Putamen (tissue), 1 donor: ENCODE measurements at regions not wholly inside any gene's neighbourhood (a gene's known extent, or its start where the extent isn't known, plus 50 kb on each side); places are given as distances from the start of the nearest gene placed in this dataset.
"Not testable (repeated sequence)": the region's sequence is repeated elsewhere in the genome, so short reads cannot be mapped to it uniquely, and the experiment has no call there.

ENCODE experiments used
- DNase-seq: peaks from one replicate; pipeline ENCODE4 v3.0.0-alpha.2; 2016; ENCODE audit warnings: low spot score

DNA sequence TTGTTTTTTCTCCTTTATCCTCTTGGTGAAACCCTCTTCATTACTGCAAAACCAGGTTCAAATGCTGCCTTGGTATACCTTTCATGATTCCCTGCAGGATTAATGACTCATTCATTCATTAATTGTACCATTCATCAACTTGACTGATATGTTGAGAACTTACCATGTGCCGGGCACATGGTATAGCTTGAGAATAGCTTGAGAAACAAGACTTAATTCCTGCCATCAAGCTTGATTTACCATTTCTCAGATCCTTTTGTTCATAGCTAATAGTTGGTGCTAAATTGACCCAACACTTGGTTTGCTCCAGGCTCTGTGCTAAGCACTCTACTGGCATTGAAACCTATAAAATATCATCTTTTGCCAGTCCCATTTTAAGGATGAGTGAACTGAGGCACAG lies 165.7 kb downstream of the YIPF5 start:
- DNase-seq, result no peak

DNA sequence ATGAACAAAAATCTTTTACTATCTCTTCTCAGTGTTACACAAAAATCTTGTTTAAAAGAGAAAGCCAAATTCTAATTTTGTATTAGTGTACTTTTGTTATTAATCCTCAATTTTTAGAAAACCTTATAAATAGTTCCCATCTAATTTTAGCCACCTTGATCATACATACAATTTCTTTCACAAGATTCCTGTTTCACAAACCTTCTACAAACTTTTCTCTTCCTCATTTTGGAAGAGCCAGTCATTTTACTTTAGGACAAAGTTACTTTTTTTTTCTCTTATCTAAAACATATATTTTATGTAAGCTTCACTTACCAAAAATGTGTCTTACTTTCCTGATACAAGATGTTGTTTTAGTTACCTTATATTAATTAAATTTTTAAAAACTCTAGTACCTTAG lies 161.3 kb downstream of the YIPF5 start:
- DNase-seq, result no peak

DNA sequence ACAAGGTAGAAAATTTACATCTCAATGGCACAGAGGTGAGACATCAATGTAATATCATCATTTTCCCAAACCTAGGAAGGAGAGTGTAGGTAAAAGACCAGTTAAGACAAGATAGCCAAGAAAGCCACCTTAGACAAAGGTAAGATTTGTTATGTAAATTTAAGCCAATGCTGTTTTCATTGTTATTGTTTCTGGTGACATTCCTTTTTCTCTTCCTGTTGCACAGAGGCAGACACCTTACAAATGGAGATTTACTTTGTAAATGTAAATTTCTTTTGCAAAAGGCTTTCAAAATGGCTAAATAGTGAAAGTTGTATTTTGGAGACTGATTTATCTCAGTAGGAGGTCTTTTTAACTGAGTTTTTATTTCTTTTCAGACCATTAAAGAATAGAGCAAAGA lies 159.1 kb downstream of the YIPF5 start:
- DNase-seq, result no peak

DNA sequence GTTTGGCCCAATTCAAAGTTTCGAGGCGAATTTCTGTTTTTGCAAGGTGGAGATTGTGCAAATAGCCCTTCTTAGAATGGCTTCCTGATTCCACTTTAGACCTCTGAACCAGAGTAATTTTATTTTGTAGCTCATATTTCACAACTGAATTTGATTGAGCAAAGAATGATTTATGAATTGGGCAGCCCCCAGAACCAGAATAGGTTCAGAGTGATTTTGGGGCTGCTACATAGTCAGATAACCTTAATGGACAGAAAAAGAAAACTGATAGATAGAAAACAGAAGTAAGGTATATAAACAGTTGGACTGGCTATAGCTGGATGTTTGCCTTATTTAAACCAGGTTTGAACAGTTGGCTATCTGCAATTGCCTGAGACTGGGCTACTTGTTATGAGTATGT lies 156.6 kb downstream of the YIPF5 start:
- DNase-seq, result no peak

DNA sequence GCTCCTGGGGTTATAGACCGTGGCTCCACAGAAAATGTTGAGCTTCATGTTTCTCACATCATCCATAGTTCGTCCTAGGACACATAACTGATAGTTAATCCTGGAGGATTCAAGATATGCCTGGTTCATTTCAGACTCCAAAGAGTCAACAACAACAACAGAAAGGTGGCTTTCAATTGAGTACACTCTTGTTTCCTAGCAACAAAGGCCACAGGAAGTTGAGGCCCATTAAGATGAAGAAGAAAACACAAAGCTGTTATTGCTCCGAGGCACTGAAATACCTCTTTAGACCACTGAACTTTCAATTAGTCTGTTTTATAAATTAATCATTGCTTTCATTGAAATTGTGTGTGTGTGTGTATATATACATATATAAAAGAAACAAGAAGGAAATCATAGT lies 154.5 kb downstream of the YIPF5 start:
- no peak for DNase-seq

DNA sequence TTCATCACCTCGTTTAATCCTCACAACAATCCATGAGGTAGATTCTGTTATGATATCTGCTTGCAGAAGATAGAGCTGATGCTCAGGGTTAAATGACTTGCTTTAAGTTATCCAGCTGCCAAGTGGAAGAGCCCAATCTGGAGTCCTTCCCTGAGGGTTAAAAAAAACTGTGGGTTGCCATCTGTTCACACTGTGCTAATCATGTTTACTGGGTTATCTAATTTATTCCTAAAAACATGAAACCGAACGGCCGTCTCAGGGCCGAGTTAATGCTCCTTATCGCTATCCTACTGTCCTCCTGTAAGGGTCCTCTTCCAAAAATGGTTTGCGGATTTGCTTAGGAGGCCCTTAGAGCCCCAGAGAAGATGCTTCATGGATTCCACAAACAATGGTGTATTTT lies 153.3 kb downstream of the YIPF5 start:
- no peak for DNase-seq

DNA sequence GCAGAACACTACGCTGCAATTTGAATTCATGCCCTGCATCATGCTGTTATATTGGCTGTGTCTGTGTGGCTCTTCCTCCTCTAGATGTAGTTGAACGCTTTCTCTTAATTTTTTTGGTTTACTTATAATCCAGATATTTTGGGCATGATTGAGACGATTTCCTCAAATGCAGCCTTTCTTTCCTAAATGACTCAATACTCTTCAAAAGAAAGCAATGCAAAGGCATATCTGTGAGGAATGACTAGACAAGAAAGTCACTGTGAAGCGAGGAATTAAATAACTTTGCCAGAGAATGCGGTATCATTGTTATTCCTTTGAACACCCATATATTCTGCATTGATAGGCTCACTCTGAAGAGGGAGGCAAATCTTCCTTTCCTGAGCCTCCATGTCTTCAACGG lies 152.8 kb downstream of the YIPF5 start:
- no peak for DNase-seq

DNA sequence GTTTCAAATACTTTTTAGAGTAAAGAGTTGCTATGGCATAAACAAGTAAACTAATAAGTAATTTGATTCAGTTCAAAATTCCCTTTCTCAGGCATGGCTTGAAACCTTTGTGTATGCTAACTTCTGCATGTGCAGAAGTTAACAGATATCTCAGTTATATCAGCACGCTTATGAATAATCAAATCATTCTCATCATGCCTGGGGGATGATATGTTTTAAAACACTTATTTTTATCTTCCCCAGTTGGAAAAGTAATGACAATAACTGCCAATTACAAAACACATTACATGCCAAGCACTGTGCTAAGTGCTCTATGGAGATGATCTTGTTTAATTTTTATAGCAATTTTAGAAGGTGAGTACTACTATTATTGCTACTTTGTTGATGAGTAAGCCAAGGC lies 146.4 kb downstream of the YIPF5 start:
- DNase-seq, result no peak

DNA sequence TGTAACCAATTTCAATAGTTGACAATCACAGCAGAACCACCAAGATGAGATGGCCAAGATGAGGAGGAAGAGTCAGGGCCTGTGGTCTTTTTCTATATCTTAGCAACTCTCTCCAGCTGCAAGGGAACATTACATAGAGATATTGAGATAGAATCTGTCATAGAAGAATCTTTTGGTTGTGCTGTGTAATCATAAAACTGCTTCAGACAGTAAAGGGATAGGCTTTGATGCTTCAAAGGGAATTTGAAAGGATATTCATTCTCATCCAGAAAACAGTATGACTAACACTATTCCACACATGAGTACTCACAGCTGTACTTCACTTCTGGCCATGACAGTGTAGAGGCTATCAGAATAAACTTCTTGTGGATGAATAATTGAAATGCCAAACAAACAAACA lies 145.9 kb downstream of the YIPF5 start:
- no peak for DNase-seq

DNA sequence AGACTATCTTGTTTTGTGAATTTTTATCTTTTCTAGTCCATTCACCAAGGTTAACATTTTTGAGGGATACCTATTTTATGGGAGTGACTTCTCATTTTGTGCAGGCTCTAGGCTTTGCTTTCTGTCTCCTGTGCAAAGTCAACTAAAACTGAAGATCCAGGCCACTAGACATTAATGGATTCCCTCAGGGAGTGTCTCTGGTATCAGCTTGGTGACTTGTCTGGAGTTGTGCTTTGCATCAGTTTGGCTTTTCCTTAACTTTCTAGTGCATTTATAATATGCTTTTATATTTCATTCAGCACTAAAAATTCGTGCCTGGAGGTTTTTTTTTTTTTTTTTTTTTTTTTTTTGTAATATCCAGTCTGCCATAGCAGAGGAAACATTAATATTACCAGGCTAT lies 144.2 kb downstream of the YIPF5 start:
- no peak for DNase-seq

DNA sequence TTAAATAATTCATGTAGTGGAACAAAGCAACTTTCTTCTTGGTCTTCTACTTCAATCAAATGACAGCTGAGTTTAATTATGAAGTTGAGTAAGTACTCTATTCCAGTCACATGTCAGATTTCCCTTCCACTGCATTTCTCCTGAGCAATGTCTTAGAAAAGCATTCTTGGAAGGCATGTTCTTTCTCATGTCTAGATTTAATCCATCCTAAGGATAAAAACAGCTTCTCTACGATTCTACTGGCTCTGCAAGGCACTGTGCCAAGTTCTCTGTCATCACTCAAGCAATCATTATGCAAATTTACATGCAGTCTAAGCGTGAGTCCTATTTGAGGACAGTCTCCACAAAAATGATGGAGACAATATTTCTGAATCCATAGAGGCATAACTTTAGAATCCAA lies 142.4 kb downstream of the YIPF5 start:
- no peak for DNase-seq

DNA sequence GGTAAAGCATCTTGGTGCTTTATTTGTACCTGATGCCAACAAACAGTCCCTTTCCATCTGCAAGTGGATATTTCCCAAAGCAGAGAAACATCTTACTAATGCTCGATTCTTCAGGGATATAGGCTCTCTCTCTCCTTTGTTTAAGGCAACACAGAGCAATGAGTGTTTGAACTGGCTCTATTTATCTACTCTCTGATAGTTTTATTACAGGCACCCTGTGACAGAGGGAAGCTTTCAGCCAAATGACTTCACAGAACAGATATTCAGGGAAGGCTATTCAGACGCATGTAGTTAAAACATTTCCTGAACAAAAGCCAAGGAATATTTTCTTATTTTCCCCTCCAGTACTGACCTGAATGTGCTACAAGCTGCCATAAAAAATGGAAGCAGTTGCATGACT lies 141.8 kb downstream of the YIPF5 start:
- no peak for DNase-seq

DNA sequence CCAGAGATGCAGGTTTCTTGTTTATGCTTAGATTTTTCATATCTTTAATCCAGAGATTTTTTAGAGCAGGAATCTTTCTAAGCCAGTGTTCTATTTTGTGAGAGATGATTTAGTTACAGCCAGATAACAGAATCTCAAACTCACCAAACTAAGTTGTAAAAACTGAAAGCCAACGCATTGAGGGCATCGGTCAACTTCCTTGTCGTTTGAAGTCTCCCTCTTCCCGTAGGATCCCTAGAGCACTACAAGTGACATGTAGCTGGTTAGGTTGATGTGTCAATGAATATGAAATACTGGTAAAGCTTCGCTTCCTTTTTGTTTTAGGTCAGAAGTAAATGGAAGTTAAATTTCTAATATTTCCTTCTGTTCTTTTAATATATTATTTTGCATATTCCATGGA lies 139.6 kb downstream of the YIPF5 start:
- no peak for DNase-seq

DNA sequence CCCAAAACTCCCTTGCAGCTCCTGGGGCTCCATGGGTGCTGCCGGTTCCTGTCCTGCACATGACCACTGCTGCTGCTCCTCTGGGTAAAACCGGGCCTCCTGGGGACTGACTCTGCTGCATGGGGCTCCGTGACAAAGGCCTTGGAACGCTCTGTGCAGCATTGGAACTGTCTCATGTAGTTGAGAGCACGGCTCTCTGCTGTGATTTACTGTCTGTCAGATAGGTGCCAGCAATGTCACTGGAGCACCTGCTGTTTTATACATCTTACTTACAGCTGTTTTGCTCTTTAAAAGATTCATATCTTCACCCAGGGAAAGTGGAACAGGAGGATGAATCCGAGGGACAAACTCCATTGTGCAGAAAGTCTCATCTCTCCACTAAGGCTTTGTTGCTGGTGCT lies 138.1 kb downstream of the YIPF5 start:
- DNase-seq, result no peak

DNA sequence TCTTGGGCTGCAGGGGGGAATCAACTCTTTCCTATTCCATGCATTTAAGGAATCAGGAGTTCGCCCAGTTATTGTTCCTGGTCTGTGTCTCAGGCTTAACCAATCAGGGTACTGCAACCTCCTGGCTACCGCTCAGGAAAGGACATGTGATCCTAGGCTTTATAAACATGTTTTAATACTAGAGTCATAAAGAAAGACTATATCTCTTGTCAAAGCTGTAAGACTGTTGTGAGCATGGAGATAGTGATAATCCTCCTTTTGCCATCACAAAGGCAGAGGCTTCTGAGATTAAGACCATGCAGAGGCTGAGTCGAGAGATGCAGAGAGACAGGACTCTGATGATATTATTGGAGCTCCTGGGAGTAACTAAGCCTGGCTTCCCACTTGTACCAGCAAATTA lies 137.0 kb downstream of the YIPF5 start:
- DNase-seq, result no peak

DNA sequence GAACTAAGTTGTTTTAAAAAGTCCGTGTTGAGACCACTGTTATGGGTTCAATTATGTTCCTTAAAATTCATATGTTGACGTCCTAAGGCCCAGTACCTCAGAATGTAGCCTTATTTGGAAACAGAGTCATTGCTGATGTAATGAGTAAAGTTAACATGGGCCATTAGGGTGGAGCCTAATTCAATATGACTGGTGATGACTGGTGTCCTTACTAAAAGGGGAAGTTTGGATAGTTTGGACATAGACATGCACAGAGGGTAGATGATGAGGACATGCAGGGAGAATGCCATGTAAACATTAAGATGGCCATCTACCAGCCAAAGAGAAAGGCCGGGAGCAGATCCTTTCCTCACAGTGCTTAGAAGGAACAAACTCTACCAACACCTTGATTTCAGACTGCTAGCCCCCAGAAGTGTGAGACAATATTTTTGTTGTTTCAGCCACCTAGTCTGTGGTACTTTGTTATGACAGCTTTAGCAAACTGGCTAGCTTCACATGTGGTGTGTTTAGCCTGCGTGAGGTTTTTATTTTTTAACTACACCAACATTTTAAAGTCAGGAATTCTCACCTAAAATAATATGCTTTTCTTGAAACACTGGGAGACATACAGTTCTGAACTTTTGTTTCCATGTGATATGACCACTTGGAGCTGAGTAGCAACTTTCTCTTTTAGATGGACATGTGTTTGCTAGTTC lies 135.3 kb downstream of the YIPF5 start:
- no peak for DNase-seq

DNA sequence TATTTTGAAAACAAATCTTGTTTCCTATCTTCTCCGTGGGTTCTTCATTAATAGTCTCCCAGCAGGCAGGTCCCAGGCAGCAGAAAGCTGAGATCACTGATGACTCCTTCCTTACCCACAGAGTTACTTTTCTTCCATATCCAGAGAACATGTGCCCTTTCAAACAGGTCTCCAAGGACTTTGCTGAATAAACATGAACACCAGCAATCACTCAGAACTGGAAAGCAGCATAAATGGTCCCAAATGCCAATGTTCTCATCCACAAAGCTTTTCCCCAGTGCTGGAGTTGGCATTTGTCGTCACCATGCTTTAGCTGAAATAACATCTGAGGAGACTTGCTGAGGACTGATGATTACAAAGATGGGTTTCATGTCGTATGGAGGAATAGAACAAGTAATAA lies 134.0 kb downstream of the YIPF5 start:
- DNase-seq, result no peak

DNA sequence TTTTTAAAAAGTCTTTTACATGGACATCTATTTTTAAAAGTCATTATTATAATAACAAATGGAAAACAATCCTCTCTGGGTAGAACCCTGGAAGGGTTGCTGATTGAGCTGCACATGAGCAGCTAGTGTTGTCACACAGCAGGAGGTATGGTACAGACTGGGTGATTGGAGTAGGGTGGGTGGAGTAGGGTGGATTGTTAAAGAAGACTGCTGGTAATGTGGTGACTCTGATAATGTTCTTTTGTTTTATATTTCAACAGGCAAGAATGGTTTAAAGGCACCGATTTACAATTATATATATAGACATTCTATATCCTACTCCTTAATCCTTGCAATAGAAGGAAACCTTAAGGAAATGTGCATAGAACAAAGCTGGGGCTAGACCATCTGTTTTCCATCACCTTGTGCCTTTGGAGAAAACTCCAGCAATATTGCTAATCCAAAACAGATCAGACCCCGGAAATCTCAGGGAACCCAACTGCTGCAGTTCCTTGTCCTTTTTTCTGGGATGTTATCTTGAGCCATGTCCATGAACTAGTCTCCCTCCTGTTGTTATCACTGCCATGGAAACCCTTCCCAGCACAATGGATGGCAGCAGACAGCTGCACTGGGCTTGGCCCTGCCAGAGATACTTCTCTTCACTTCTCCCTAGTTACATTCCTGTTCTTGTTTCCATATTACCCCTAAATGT lies 129.7 kb downstream of the YIPF5 start:
- no peak for DNase-seq

DNA sequence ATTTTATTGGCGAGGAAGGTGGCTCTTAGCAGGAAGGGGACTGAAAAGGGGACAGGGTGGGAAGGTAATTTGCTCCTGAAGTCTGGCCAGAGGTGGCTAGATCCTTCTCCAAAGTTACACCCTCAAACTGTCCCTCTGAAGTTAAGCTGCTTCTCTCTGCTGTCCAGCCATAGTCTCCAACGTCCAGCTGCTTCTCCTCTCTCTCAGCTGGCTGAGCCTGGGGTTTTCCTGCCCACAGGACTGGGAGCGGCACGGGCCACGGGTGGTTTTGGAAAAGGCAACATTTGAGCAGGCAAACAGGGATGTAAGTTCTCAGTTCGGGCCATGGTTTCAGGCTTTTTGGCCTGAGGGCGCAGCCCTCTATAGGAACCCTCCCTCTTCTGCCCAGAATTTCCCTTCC lies 128.3 kb downstream of the YIPF5 start:
- no peak for DNase-seq

DNA sequence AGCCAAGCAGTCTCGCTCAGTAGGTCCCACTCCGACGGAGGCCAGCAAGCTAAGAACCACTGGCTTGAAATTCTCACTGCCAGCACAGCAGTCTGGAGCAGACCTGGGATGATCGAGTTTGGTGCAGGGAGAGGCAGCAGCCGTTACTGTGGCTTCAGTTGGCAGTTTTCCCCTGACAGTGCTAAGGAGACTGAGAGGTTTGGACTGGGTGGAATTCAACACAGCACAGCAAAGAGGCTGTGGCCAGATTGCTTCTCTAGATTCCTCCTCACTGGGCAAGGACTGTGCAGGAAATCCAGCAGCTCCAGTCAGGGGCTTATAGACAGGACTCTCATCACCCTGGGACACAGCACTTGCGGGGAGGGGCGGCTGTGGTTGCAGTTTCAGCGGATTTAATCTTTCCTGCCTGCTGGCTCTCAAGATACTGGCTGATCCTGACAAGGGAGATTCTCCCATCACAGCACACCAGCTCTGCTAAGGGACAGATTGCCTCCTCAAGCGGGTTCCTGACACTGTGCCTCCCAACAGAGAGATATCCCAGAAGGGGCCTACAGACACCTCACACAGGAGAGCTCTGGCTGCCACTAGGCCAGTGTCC lies 122.1 kb downstream of the YIPF5 start:
- DNase-seq, result no peak

DNA sequence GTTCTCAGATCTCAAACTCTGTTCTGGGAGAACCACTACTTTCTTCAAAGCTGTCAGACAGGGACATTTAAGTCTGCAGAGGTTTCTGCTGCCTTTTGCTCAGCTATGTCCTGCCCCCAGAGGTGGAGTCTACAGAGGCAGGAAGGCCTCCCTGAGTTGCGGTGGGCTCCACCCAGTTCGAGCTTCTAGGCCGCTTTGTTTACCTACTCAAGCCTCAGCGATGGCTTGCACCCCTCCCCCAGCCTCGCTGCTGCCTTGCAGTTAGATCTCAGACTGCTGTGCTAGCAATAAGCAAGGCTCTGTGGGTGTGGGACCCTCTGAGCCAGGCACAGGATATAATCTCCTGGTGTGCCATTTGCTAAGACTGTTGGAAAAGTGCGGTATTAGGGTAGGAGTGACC lies 115.1 kb downstream of the YIPF5 start:
- not testable (repeated sequence) for DNase-seq

DNA sequence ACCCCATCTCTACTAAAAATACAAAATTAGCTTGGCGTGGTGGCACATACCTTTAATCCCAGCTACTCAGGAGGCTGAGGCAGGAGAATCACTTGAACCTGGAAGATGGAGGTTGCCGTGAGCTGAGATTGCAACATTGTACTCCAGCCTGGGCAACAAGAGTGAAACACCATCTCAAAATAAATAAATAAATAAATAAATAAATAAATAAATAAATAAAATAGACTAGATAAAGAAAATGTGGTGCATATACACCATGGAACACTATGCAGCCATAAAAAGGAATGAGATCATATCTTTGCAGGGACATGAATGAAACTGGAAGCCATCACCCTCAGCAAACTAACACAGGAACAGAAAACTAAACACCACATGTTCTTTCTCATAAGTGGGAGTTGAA lies 110.4 kb downstream of the YIPF5 start:
- not testable (repeated sequence) for DNase-seq

DNA sequence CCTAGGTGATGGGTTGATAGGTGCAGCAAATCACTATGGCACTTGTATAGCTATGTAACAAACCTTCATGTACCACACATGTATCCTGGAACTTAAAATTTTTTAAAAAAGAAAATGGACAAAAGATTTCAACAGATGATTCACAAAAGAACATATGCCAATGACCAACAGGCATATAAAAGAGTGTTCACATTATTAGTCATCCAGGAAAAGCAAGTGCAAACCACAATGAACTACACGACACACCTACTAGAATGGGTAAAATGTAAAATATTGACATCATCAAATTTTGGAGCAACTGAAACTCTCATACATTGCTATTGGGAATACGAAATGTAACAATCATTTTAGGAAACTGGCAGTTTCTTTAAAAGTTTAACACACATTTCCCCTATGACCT lies 109.9 kb downstream of the YIPF5 start:
- DNase-seq, result no peak

DNA sequence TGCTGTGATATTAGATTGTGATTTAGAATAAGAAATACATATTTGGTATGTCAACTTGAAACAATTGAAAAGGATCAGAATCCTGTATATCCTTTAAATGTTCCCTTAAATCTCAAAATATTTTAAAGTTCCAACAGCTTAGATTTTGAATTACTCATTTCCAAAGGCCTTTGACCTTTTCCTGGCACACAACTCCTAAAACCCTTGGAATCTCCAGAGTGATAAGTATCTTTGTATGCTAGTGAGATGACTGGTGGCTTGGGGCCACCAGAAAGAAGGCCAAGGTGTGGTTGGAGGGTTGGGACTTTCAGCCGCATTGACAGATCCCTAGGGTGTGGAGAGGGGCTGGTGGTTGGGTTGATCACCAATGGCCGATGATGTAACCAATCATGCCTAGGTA lies 104.7 kb downstream of the YIPF5 start:
- DNase-seq, result no peak
